ENCODE measurements at regions not wholly inside any gene's neighbourhood (a gene's known extent, or its start where the extent isn't known, plus 50 kb on each side); places are given as distances from the start of the nearest gene placed in this dataset.

DNA sequence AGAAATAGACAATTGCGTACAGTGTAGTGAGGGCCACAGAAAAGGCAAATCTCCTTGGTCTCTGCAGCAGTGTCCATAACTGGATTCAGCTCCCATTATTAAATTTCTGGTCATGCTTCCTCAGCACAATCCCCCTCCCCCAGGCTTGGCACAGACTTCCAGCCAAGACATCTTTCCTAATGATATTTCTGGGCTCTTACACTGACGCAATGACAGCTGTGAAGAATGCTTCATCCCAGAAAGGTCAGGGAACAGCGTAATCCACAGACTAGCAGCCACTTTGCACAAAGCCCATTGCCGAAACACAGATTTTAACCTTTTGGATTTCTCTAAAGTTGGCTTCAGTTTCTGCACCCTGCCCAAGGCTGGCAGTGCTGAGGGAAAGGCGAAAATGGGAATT, 597.6 kb upstream of the CPEB2 start:
- no peak for DNase-seq (ENCODE audit: low read depth in 1 of 2, low spot score in 2 of 2)
- Histone ChIP-seq H3K9ac (replicated peaks in 1 of 4; ENCODE audit: extremely low read depth in 1 of 4, low read depth in 3 of 4, low read length in 3 of 4) (no peak overlapping the region), H4K20me1 (replicated peaks in 1 of 2; ENCODE audit: control insufficient read depth in 1 of 2, insufficient read depth in 2 of 2, low read length in 2 of 2) (no peaks in the 10 kb centered on the region), H2BK15ac (ENCODE audit: low read length) (no peak overlapping the region), H2BK12ac (ENCODE audit: low read depth, low read length) (no peak overlapping the region), H3K36me3 (ENCODE audit: control insufficient read depth in 2 of 4, insufficient read depth in 4 of 4, low read length in 3 of 4) (no peaks in the 10 kb centered on the region), H2AK5ac (ENCODE audit: low read depth, low read length) (no peak overlapping the region), H3K4me2 (ENCODE audit: insufficient read depth in 1 of 2, low read depth in 2 of 2, low read length in 2 of 2) (no peak overlapping the region), H4K8ac (ENCODE audit: extremely low read depth, insufficient read depth, low read length) (no peak overlapping the region), H3K23ac (ENCODE audit: insufficient read length) (no peak overlapping the region), H2BK5ac (ENCODE audit: low read depth, low read length) (no peak overlapping the region), H3K4me1 (replicated peaks in 1 of 4; ENCODE audit: control insufficient read depth in 3 of 4, insufficient read depth in 4 of 4, low read length in 3 of 4) (peaks cover 0 to 3% (median 0%) of the 10 kb centered on the region in 4 experiments; a peak in 3 of 7 replicates), H2AFZ (ENCODE audit: low read length) (no peak overlapping the region), H3K27ac (ENCODE audit: low read depth, low read length) (no peak overlapping the region), H3K79me1 (ENCODE audit: low read depth, low read length) (no peaks in the 10 kb centered on the region), H2BK120ac (replicated peaks; ENCODE audit: low read depth, low read length) (peak overlapping the region; percentile 30), H3K9me3 (ENCODE audit: insufficient read depth in 2 of 2, low read depth in 1 of 2, low read length in 1 of 2) (peaks cover 0 to 3% of the 10 kb centered on the region in 2 experiments; a peak in 1 of 4 replicates), H3K56ac (replicated peaks; ENCODE audit: insufficient read length, low read depth, low read length) (no peak overlapping the region), H3K23me2 (ENCODE audit: low read depth, low read length) (no peaks in the 10 kb centered on the region; the same call in 1 of the 2 replicates), H3K27me3 (replicated peaks in 1 of 4; ENCODE audit: control insufficient read depth in 3 of 4, extremely low read depth in 1 of 4, insufficient read depth in 3 of 4, low read length in 3 of 4) (no peaks in the 10 kb centered on the region), H3K4ac (replicated peaks; ENCODE audit: insufficient read length, low read depth, low read length) (no peak overlapping the region), H3K4me3 (ENCODE audit: extremely low read depth in 1 of 4, insufficient read depth in 2 of 4, low read depth in 3 of 4, low read length in 4 of 4) (no peak overlapping the region), H4K91ac (replicated peaks; ENCODE audit: insufficient read length, low read length) (no peak overlapping the region), H2BK20ac (ENCODE audit: low read length) (no peak overlapping the region), H3K79me2 (ENCODE audit: control insufficient read depth in 1 of 2, insufficient read depth in 2 of 2, low read length in 2 of 2) (no peaks in the 10 kb centered on the region), H3K18ac (ENCODE audit: extremely low read depth, low read length) (no peak overlapping the region), H4K5ac (ENCODE audit: insufficient read length, low read depth, low read length) (no peak overlapping the region), H3K14ac (ENCODE audit: insufficient read length) (no peak overlapping the region)
- ChIA-PET CTCF (ENCODE audit: partially characterized antibody) (no interaction called here), POLR2A (ENCODE audit: partially characterized antibody) (no interaction called here)
- WGBS, 2 experiments (ENCODE audit: extremely low coverage in 1 of 2, insufficient coverage in 1 of 2, insufficient read length in 1 of 2, insufficient replicate concordance in 2 of 2, low coverage in 1 of 2, low lambda C conversion rate in 2 of 2, missing lambda C conversion rate in 1 of 2), result 90% methylated on average over 5 of the region's 5 CpGs; no CpG with 5 or more reads in 1 of the 2 experiments
- no peak for FAIRE-seq
- TF ChIP-seq RNF2 (IDR thresholded peaks at IDR 0.05; ENCODE audit: borderline replicate concordance, low read depth, low read length, missing control alignments, poor library complexity, severe bottlenecking) (no peak), GTF2F1 (IDR thresholded peaks at IDR 0.05; ENCODE audit: borderline replicate concordance, low read depth, low read length) (no peak), BCL11A (IDR thresholded peaks at IDR 0.05; ENCODE audit: low read depth in 2 of 2, low read length in 2 of 2) (no peak)

All from H1 (cell line).